ENCODE measurements at regions not wholly inside any gene's neighbourhood (a gene's known extent, or its start where the extent isn't known, plus 50 kb on each side); places are given as distances from the start of the nearest gene placed in this dataset.
"Not testable (repeated sequence)": the region's sequence is repeated elsewhere in the genome, so short reads cannot be mapped to it uniquely, and the experiment has no call there.

DNA sequence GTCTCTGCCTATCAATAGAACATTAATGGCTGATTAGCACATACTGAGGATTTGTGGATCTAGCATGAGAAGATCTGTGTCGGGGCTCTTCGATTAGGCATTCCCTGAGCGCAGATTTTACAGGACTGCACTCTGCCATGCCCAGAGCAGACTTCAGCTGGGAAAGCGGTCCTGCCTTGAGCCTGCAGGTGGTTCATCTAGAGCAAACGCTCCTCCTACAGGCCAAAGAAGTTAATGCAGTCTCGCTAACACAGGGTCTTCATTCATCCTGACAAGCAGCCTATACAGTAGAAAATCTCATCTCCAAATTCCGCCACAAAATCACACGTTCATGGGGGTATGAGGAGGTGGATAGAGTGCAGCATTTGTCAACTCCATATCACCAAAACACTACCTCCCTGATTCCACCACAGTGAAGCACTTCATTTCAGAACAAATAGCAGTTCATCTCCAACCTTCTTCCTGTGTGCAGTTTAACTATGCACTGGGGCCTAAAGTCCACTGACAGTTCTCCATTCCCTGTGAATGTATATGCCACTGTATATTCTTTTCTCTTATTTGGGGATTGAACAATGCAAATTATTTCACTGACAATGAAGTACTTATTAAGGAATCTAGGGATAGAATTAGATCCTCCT lies 405.8 kb downstream of the IGSF11 start:
- no peak for FAIRE-seq

DNA sequence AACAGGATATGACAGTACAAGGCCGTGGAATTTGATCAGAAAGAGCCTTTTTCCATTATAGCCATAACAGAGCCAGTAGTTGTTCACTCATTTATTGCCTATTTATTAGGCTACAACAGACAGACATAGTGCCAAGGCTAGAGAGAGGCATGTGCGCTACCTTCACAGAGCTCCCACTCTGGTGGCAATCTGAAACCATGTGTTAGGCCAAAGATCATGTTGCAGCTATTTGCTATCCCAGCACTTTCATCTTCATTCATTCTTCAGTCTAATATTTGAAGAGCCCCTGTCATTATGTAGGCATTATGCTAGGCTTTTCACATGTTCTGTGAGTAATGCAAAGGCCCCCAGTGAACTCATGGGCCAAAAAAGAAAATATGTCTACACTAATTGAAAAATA lies 404.8 kb downstream of the IGSF11 start:
- FAIRE-seq: no peak

- no peak for FAIRE-seq
Measured at GRCh38 chr3:118635711-118636110, 398.9 kb downstream of the IGSF11 start.

DNA sequence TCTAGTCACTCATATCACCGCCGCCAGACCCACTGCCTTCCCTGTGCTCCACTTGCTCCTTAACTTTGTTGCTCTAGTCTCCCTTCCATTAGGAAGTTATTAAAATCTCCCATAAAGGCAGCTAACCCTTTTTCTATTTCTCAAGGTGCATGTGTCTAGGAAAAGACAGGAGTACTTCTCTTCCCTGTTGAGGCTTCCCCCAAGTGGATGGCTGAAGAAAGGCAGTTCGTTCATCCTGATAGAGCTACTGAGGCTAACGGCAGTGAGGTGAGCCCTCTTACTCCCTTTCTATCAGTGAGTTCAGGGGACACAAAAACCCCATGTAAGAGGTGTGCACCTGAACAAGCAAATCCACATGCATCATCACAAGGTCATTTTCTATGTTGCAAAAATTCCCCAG lies 397.8 kb downstream of the IGSF11 start:
- no peak for FAIRE-seq

- no peak for FAIRE-seq
Measured at GRCh38 chr3:118637846-118638245, 396.8 kb downstream of the IGSF11 start.

- FAIRE-seq: no peak
Measured at GRCh38 chr3:118641608-118642007, 393.0 kb downstream of the IGSF11 start.

DNA sequence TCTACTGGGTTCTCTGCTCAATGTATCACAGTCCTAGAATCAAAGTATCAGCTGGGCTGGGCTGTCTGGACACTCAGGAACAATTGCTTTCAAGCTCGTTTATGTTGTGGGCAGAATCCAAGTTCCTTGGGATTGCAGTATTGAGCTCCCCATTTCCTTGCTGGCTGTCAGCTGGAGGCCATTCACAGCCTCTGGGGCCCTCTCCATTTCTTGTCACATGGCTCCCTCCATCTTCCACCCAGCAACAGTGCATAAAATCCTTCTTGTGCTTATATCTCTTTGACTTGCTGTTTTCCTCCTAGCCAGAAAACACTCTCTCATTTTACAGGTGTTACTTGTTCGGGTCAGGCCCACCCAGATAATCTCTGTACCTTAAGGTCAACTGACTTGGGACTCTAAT lies 363.5 kb downstream of the IGSF11 start:
- FAIRE-seq: no peak

DNA sequence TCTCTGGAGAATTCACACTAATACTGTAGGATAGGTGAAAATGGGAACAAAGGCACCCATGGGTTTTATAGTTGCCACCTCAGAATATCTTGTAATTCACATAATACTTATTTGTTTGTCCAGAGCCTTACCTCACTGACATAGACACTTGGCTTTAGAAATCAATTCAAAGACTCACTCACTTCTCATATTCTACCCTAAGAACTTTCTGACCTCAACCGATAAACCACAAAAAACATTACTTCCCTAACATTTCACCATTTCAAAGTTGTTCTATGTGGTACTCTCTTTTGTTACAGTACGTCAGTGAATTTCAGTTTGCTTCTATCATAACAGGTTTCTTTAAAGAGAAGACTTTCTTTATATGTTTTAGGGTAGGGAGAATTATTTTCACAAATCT lies 359.3 kb downstream of the IGSF11 start:
- FAIRE-seq: no peak

GRCh38 chr3:118678663-118679062 lies 356.0 kb downstream of the IGSF11 start:
- not testable (repeated sequence) for FAIRE-seq

- FAIRE-seq: no peak
Measured at GRCh38 chr3:118682921-118683320, 351.7 kb downstream of the IGSF11 start.

- no peak for FAIRE-seq
Measured at GRCh38 chr3:118683636-118684035, 351.0 kb downstream of the IGSF11 start.

DNA sequence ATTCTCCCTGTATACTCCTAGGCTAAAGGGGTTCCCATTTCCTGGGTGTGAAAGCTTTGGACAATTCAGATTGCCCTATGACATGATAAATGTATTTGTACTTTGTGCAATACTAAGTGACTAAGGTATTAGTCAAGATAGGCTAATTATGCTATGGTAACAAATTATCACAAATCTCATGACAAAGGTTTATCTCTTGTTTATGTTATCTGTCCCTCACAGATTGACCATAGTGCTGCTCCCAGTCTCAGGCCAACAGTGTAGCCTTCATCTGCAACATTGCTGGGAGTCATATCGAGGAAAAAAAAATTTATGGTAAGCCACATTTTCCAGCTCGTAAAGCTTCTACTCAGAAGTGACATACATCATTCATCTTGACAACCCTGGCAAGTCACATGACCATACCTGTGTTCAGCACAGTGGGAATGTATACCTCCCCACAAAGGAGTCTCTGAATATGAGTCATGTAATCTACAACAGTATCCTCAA lies 346.2 kb downstream of the IGSF11 start:
- no peak for FAIRE-seq

GRCh38 chr3:118692416-118692815 lies 342.2 kb downstream of the IGSF11 start:
- FAIRE-seq: no peak

DNA sequence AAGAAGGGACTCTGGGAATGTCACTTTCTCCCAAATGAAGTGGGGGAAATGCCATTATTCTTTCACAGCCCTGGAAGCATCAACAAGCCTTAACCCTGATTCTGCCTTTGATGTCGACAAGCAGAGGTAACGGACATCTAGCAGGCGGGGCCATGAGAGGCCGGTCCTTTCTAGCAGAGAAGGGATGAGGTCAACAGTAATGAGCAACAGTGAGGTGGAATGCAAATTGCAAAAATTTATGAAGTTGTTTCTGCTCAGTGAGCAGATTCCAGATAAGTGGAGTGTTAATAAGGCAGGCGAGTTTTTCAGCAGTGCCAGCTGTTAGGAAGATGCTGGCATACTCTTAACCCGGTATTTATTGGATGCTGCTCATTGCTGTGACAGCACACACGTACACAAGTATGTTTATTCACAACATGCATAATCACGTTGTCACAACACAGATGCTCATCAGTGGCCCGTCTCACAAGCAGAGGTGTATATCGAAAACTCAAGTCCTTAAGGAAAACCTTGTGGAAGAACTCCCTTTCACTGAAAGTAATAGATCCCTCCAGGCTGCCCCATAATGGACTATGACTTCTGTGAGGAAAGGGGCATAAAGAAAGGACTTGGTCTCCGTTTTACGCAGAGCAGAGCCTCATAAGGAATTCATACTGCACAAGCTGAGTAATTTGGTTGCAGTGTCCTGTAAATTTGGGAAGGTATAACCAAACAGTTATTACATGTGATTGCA lies 329.0 kb downstream of the IGSF11 start:
- no peak for FAIRE-seq

DNA sequence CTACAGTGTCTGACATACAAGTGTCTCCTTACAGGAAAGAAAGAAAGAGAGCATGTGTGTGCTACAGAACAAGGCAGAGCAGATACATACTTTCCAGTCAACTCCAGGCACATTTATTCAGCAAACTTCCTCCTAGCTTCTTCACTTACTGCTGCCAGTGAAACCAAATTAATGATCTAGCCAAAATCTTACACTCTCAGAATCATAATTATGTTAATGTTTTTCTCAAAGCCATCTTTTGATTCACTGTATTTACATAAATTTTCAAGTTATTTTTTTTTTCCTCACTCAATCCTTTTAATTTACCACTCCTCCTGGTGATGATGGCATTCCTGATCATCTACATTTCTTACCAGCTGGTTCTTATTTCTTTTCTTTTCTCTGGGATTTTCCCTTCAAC lies 326.7 kb downstream of the IGSF11 start:
- FAIRE-seq: no peak

DNA sequence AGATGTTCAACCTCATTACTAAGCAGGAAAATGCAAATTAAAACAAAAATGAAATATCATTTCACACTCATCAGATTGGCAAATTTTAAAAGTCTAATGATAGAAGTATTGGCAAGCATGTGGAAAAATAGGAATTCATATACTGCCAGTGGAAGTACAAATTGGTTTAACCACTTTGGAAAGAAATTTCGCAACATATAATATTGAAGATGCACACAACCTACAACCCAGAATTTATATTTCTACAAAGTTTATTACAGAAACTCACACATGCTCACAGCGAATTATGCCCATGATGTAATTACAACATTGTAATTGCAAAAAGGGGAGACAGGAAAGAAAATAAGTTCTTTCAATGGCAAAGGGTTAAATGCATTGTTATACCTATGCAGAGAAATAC lies 324.1 kb downstream of the IGSF11 start:
- no peak for FAIRE-seq

GRCh38 chr3:118713502-118714207 lies 321.0 kb downstream of the IGSF11 start:
- FAIRE-seq: no peak

- FAIRE-seq: no peak
Measured at GRCh38 chr3:118714800-118715199, 319.8 kb downstream of the IGSF11 start.

GRCh38 chr3:118729546-118729945 lies 305.1 kb downstream of the IGSF11 start:
- FAIRE-seq: no peak

- no peak for FAIRE-seq
Measured at GRCh38 chr3:118734664-118735063, 300.0 kb downstream of the IGSF11 start.

DNA sequence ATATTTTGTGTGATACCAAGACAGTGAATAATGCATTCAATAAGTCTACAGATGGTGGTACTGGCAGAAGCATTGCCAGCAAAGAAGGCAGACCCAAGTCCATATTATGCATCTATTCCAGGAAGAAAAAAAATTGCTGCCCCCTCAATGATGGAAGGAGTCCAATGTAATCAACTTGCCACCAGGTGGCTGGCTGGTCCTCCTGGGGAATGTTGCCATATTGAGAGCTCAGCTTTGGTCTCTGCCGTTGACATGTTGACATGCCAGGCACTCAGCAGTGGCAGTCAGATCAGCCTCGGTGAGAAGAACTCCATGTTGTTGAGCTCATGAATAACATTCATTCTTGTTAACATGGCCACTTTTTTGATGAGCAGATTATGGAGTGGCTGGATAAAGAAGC lies 298.5 kb downstream of the IGSF11 start:
- FAIRE-seq: no peak

DNA sequence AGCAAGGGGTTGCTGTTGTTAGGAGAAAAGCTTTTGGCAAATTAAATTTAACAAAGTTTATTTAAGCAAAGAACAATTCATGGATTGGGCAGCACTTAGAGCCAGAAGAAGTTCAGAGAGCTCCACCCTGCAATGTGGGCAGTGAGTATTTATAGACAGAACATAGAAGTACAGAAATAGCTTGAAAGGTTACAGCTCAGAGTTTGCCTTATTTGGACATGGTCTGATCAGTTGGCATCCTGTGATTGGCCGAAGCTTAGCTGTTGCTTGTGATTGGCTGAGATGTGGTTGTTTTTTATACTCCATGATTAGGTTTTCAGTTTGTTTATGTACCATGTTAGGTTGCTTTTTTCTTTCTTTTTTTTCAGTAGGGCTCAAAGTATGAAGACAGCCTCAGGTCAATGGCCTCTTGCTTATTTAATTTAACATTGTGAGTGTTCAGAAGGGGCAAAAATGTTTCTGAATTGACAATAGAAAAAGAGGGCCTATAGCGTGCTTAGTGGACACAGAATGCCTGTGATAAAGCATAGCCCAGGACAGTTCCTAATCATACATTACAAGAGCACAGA lies 293.8 kb downstream of the IGSF11 start:
- no peak for FAIRE-seq

DNA sequence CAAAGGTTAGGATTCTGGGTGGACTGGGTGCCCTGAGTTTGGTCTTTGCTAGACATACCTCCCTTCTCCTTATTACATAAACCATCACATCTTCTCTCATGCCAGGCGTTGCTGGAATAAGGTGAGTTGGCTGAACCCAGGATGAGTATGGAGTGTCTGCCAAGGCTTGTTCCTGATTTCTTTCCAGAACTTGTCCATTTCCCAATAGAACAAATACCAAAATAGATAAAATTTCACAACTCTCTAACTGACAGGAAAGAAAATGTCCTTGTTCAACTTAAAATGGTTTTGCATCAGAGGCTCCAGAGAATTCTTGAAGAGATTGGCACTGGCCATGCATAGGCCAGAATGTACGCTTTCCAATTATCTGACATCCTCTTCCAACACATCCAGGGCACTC lies 291.9 kb downstream of the IGSF11 start:
- FAIRE-seq: no peak

- FAIRE-seq: no peak
Measured at GRCh38 chr3:118744186-118744585, 290.5 kb downstream of the IGSF11 start.

Measured in colon (tissue), 2 donors.